Mesenchymal stem cell (in vitro differentiated cells and primary cell): ENCODE measurements at regions not wholly inside any gene's neighbourhood (a gene's known extent, or its start where the extent isn't known, plus 50 kb on each side); places are given as distances from the start of the nearest gene placed in this dataset.

Experiments
- DNase-seq: peaks from one replicate; pipeline ENCODE4 v3.0.0-alpha.2; 2013
- H2AFZ ChIP-seq: one replicate; pipeline ENCODE4 v1.6.1; 2013; ENCODE audit warnings: low read depth, mild to moderate bottlenecking, control low read depth, inconsistent platforms, low read length, moderate library complexity
- H2AK5ac ChIP-seq: 2 replicates; pipeline ENCODE4 v1.6.1; 2013; ENCODE audit warnings: low read length, moderate library complexity, mild to moderate bottlenecking, inconsistent platforms; ENCODE audit not compliant: severe bottlenecking
- H2BK120ac ChIP-seq: one replicate; pipeline ENCODE4 v1.6.1; 2013; ENCODE audit warnings: low read depth, mild to moderate bottlenecking, inconsistent platforms, low read length, moderate library complexity
- H2BK12ac ChIP-seq, 2 experiments: one replicate each; pipeline ENCODE4 v1.6.1; 2013; ENCODE audit warnings: inconsistent platforms in 2 of 2, low read length in 2 of 2, mild to moderate bottlenecking in 2 of 2, moderate library complexity in 2 of 2, control low read depth in 1 of 2
- H2BK15ac ChIP-seq: one replicate; pipeline ENCODE4 v1.6.1; 2013; ENCODE audit warnings: mild to moderate bottlenecking, low read depth, inconsistent platforms; ENCODE audit not compliant: poor library complexity, severe bottlenecking
- H2BK5ac ChIP-seq: 2 replicates; pipeline ENCODE4 v1.6.1; 2013; ENCODE audit warnings: low read depth, mild to moderate bottlenecking, low read length, control low read depth, inconsistent platforms; ENCODE audit not compliant: poor library complexity, severe bottlenecking
- H3K14ac ChIP-seq, 2 experiments: one replicate each; pipeline ENCODE4 v1.6.1; 2013; ENCODE audit warnings: inconsistent platforms in 2 of 2, low read length in 2 of 2, control low read depth in 1 of 2, mild to moderate bottlenecking in 1 of 2, moderate library complexity in 1 of 2
- H3K18ac ChIP-seq, 2 experiments: one replicate each; pipeline ENCODE4 v1.6.1; 2013; ENCODE audit warnings: inconsistent platforms in 2 of 2, low read length in 2 of 2, control low read depth in 1 of 2, low read depth in 1 of 2, mild to moderate bottlenecking in 1 of 2
- H3K23ac ChIP-seq, 2 experiments: one replicate each; pipeline ENCODE4 v1.6.1; 2013; ENCODE audit warnings: inconsistent platforms in 2 of 2, low read length in 2 of 2, mild to moderate bottlenecking in 2 of 2, moderate library complexity in 2 of 2, control low read depth in 1 of 2
- H3K27ac ChIP-seq: 2 replicates; pipeline ENCODE4 v1.5.1; 2013; ENCODE audit warnings: mild to moderate bottlenecking, moderate library complexity, low read length, control low read depth, inconsistent platforms; ENCODE audit not compliant: poor library complexity, severe bottlenecking
- H3K27me3 ChIP-seq, 2 experiments: 2 replicates each; pipeline versions ENCODE4 v1.6.1 to v1.7.0; 2013; ENCODE audit warnings: low read length in 2 of 2, mild to moderate bottlenecking in 2 of 2, moderate library complexity in 2 of 2, control low read depth in 1 of 2, inconsistent platforms in 1 of 2; ENCODE audit not compliant: control insufficient read depth in 1 of 2, insufficient read depth in 1 of 2
- H3K36me3 ChIP-seq, 2 experiments: 2 replicates each; pipeline versions ENCODE4 v1.6.1 to v1.7.0; 2013; ENCODE audit warnings: low read length in 2 of 2, control low read depth in 1 of 2, inconsistent platforms in 1 of 2, low read depth in 1 of 2, mild to moderate bottlenecking in 1 of 2; ENCODE audit not compliant: insufficient read depth in 2 of 2, control insufficient read depth in 1 of 2
- H3K4ac ChIP-seq, 2 experiments: one replicate each; pipeline ENCODE4 v1.6.1; 2013; ENCODE audit warnings: inconsistent platforms in 2 of 2, low read length in 2 of 2, mild to moderate bottlenecking in 2 of 2, moderate library complexity in 2 of 2, control low read depth in 1 of 2, low read depth in 1 of 2
- H3K4me1 ChIP-seq: 2 replicates; pipeline ENCODE4 v1.6.1; 2013; ENCODE audit warnings: low read depth, low read length, control low read depth; ENCODE audit not compliant: control insufficient read depth, insufficient read depth
- H3K4me2 ChIP-seq: 2 replicates; pipeline ENCODE4 v1.6.1; 2013; ENCODE audit warnings: low read length, mild to moderate bottlenecking, inconsistent platforms; ENCODE audit not compliant: poor library complexity, severe bottlenecking
- H3K4me3 ChIP-seq, 2 experiments: 2 replicates each; pipeline versions ENCODE4 v1.5.1 to v1.7.0; 2013; ENCODE audit warnings: low read length in 2 of 2, mild to moderate bottlenecking in 2 of 2, control low read depth in 1 of 2, low read depth in 1 of 2; ENCODE audit not compliant: insufficient read depth in 1 of 2
- H3K79me1 ChIP-seq: replicated peaks from 2 replicates; pipeline ENCODE4 v1.6.1; 2013; ENCODE audit warnings: mild to moderate bottlenecking, control low read depth, low read length, inconsistent platforms; ENCODE audit not compliant: poor library complexity, severe bottlenecking
- H3K9ac ChIP-seq: 2 replicates; pipeline ENCODE4 v1.7.0; 2013; ENCODE audit warnings: mild to moderate bottlenecking, low read length, moderate library complexity
- H3K9me3 ChIP-seq: 2 replicates; pipeline ENCODE4 v1.7.0; 2013; ENCODE audit warnings: mild to moderate bottlenecking, low read length; ENCODE audit not compliant: control insufficient read depth
- H4K8ac ChIP-seq: one replicate; pipeline ENCODE4 v1.6.1; 2013; ENCODE audit warnings: inconsistent platforms, mild to moderate bottlenecking, low read length, moderate library complexity
- H4K91ac ChIP-seq: one replicate; pipeline ENCODE4 v1.6.1; 2013; ENCODE audit warnings: mild to moderate bottlenecking, low read length, inconsistent platforms
- WGBS: methylation state at CpG from one replicate; pipeline ENCODE4 v1.1.7; 2013; ENCODE audit warnings: mixed read lengths; 5-methylcytosine and 5-hydroxymethylcytosine counted together

GRCh38 chr14:104392396-104393198 lies 187.0 kb upstream of the C14orf180 start:
- Histone ChIP-seq H2AK5ac (no peak overlapping the region), H3K79me1 (no peaks in the 10 kb centered on the region), H3K4me1 (no peaks in the 10 kb centered on the region), H3K9me3 (peaks cover 18% of the 10 kb centered on the region), H2BK12ac (no peak overlapping the region), H3K4ac (no peak overlapping the region), H3K9ac (no peak overlapping the region), H3K27ac (no peak overlapping the region), H4K91ac (no peak overlapping the region), H3K18ac (no peak overlapping the region), H2BK120ac (no peak overlapping the region), H2AFZ (no peak overlapping the region), H3K36me3 (no peaks in the 10 kb centered on the region), H3K4me2 (no peak overlapping the region), H3K4me3 (no peak overlapping the region), H3K23ac (no peak overlapping the region), H2BK15ac (no peak overlapping the region), H3K14ac (no peak overlapping the region), H3K27me3 (no peaks in the 10 kb centered on the region), H2BK5ac (no peak overlapping the region), H4K8ac (no peak overlapping the region)
- 84% methylated on average over 27 of the region's 28 CpGs for WGBS
- DNase-seq: no peak

DNA sequence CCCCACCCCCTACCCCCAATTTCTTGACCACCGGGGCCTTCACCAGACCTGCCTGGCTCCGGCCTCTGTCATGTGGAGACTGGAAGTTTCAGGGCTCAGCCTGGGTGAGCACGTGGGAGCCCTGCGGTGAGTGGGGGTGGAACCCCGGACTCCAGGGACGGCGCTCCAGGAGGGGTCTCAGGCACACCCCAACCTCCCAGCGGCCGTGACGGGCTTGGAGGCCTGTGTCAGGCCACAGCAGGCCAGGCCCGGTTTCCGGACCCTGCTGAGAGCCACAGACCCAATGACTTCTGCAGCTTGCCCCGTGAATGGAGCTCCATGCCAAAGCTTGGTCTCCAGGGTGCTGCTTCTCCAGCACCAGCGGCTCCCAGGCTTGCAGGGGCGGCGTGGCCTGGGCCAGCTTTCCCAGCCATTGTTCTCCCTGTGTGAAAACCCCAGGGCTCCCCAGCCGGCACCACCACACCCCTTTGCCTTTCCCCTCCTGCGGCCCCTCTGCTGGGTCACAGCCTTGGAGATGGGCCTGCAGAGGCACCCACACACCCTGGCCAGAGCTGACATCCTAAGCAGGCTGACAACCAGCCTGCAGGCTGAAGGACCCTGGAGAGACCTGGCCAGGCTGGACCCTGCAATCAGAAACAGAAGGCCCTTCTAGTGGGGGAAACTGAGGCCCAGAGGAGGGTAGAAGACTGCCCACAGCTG lies 186.2 kb upstream of the C14orf180 start:
- no peak overlapping the region for H2AFZ ChIP-seq
- H2AK5ac ChIP-seq: no peak overlapping the region
- no peak overlapping the region for H3K23ac ChIP-seq
- no peak overlapping the region for H3K4me3 ChIP-seq
- H3K4ac ChIP-seq: no peak overlapping the region
- H3K27me3 ChIP-seq: no peaks in the 10 kb centered on the region
- peaks cover 25% of the 10 kb centered on the region for H3K9me3 ChIP-seq
- no peak overlapping the region for H2BK15ac ChIP-seq
- no peak overlapping the region for H3K9ac ChIP-seq
- 86% methylated on average over 17 of the region's 18 CpGs for WGBS
- no peak overlapping the region for H3K27ac ChIP-seq
- DNase-seq: no peak
- H2BK12ac ChIP-seq: no peak overlapping the region
- no peaks in the 10 kb centered on the region for H3K79me1 ChIP-seq
- no peaks in the 10 kb centered on the region for H3K4me1 ChIP-seq
- no peaks in the 10 kb centered on the region for H3K36me3 ChIP-seq
- H3K14ac ChIP-seq: no peak overlapping the region
- no peak overlapping the region for H3K4me2 ChIP-seq
- H2BK120ac ChIP-seq: no peak overlapping the region
- H3K18ac ChIP-seq: no peak overlapping the region
- H4K8ac ChIP-seq: no peak overlapping the region
- no peak overlapping the region for H4K91ac ChIP-seq
- no peak overlapping the region for H2BK5ac ChIP-seq

- Histone ChIP-seq H2AK5ac (no peak overlapping the region), H2BK12ac (no peak overlapping the region), H3K4ac (no peak overlapping the region), H4K8ac (no peak overlapping the region), H3K27ac (no peak overlapping the region), H2BK5ac (no peak overlapping the region), H3K36me3 (no peaks in the 10 kb centered on the region), H3K14ac (no peak overlapping the region), H2BK15ac (no peak overlapping the region), H3K23ac (no peak overlapping the region), H2AFZ (no peak overlapping the region), H3K4me1 (no peaks in the 10 kb centered on the region), H4K91ac (no peak overlapping the region), H3K79me1 (no peaks in the 10 kb centered on the region), H3K27me3 (no peaks in the 10 kb centered on the region), H3K4me3 (no peak overlapping the region), H3K4me2 (no peak overlapping the region), H2BK120ac (no peak overlapping the region), H3K18ac (no peak overlapping the region), H3K9ac (no peak overlapping the region), H3K9me3 (peaks cover 26% of the 10 kb centered on the region)
- DNase-seq: no peak
- 68% methylated on average over 10 of the region's 10 CpGs for WGBS
These were observed 185.6 kb upstream of the C14orf180 start for GRCh38 chr14:104393898-104394381.

GRCh38 chr14:104394409-104394851 lies 185.1 kb upstream of the C14orf180 start:
- peaks cover 30% of the 10 kb centered on the region for H3K9me3 ChIP-seq
- no peaks in the 10 kb centered on the region for H3K4me1 ChIP-seq
- no peak overlapping the region for H3K18ac ChIP-seq
- no peak overlapping the region for H3K27ac ChIP-seq
- H3K14ac ChIP-seq: no peak overlapping the region
- H2AK5ac ChIP-seq: no peak overlapping the region
- no peak overlapping the region for H3K9ac ChIP-seq
- no peak overlapping the region for H3K4ac ChIP-seq
- no peaks in the 10 kb centered on the region for H3K36me3 ChIP-seq
- no peaks in the 10 kb centered on the region for H3K79me1 ChIP-seq
- DNase-seq: no peak
- H2AFZ ChIP-seq: no peak overlapping the region
- no peak overlapping the region for H2BK120ac ChIP-seq
- H4K91ac ChIP-seq: no peak overlapping the region
- H3K23ac ChIP-seq: no peak overlapping the region
- no peak overlapping the region for H2BK12ac ChIP-seq
- H2BK15ac ChIP-seq: no peak overlapping the region
- H4K8ac ChIP-seq: no peak overlapping the region
- no peak overlapping the region for H3K4me2 ChIP-seq
- no peak overlapping the region for H2BK5ac ChIP-seq
- H3K4me3 ChIP-seq: no peak overlapping the region
- WGBS: 68% methylated on average over 13 of the region's 13 CpGs
- H3K27me3 ChIP-seq: no peaks in the 10 kb centered on the region
